Sigmoid colon (tissue), 6 donors: ENCODE measurements at regions not wholly inside any gene's neighbourhood (a gene's known extent, or its start where the extent isn't known, plus 50 kb on each side); places are given as distances from the start of the nearest gene placed in this dataset.
A peak's percentile ranks its signal among the peaks of the same experiment; 100 is the strongest.

Source experiments
- DNase-seq: peaks from one replicate; pipeline ENCODE4 v3.0.0-alpha.2; 2019
- H3K27ac ChIP-seq, 4 donors: fragments of 200-600 bp; sonication (generic); one replicate each; pipeline ENCODE4 v1.5.1; 2016 to 2019; ENCODE audit warnings: mild to moderate bottlenecking in 1 of 4
- H3K27me3 ChIP-seq, 3 donors: fragments of 200-600 bp; sonication (generic); one replicate each; pipeline ENCODE4 v1.5.1; 2019; ENCODE audit warnings: mild to moderate bottlenecking in 1 of 3
- H3K36me3 ChIP-seq, 4 donors: fragments of 200-600 bp; sonication (generic); one replicate each; pipeline ENCODE4 v1.5.1; 2016 to 2019
- H3K4me1 ChIP-seq, 4 donors: fragments of 200-600 bp; sonication (generic); one replicate each; pipeline ENCODE4 v1.5.1; 2017 to 2019
- H3K4me3 ChIP-seq, 4 donors: fragments of 200-600 bp; sonication (generic); one replicate each; pipeline ENCODE4 v1.5.1; 2017 to 2019; ENCODE audit warnings: mild to moderate bottlenecking in 2 of 4, moderate library complexity in 1 of 4
- H3K9me3 ChIP-seq, 4 donors: fragments of 200-600 bp in 3 of 4; sonication (generic) in 3 of 4; one replicate each; pipeline versions ENCODE4 v1.5.1 to v1.6.1; 2013 to 2019
- EP300 ChIP-seq, 4 donors: sonication (generic); formaldehyde crosslinking; IDR thresholded peaks; one replicate each; pipeline ENCODE4 v1.6.1; 2017; ENCODE audit warnings: antibody characterized with exemption in 4 of 4
- POLR2A ChIP-seq, 2 donors: fragments of 450-650 bp; IDR thresholded peaks; one replicate each; pipeline ENCODE4 v1.6.1; 2016; ENCODE audit warnings: antibody characterized with exemption in 2 of 2, mild to moderate bottlenecking in 2 of 2, moderate library complexity in 2 of 2
- POLR2AphosphoS5 ChIP-seq, 4 donors: sonication (generic); formaldehyde crosslinking; IDR thresholded peaks; one replicate each; pipeline ENCODE4 v1.6.1; 2017; ENCODE audit warnings: antibody characterized with exemption in 4 of 4
- WGBS, 2 donors: extraction: QIAGEN DNeasy Blood & Tissue Kit; methylation state at CpG; one replicate each; pipeline ENCODE4 v1.1.7; 2013; 5-methylcytosine and 5-hydroxymethylcytosine counted together
- intact Hi-C: fragments of 100-400 bp; cut with DNase I; formaldehyde crosslinking; loops from one replicate; pipeline ENCODE4 v1.15.1; 2023
- TF ChIP-seq, protein P1 (sequence below), 4 experiments: fragments of 450-650 bp in 3 of 4; fragments of 200-600 bp in 1 of 4; IDR thresholded peaks; one replicate each; pipeline ENCODE4 v1.5.1; 2016 to 2019; ENCODE audit warnings: antibody characterized with exemption in 4 of 4, mild to moderate bottlenecking in 3 of 4, moderate library complexity in 2 of 4
- donor health status: healthy with polysubstance abuse.
- donor health status: healthy.

DNA sequence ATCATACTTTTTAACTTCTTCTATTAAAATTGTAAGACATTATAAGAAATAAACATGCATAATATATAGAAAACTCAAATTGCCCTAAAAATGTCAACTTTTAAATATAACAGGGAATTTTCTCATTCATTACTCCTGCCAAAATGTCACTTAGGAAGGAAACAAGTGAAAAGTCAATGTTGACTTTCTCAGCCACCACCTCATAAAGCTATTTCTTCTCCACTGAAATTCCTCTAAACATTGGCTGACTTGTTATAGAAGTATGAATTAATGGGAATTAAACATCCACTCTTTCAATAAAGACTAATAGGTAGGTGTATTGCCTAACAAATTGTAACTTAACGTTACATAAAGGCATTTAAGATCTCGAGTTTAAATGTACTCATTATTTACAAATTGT, 499.7 kb upstream of the SYT4 start:
- no peak for DNase-seq
- H3K4me3 ChIP-seq = no peak overlapping the region
- WGBS, 2 donors = 57 to 76% methylated on average over 2 of the region's 2 CpGs
- no peak overlapping the region for H3K27ac ChIP-seq
- peaks cover 0 to 12% (median 3%) of the 10 kb centered on the region in 4 donors for H3K4me1 ChIP-seq
- no peaks in the 10 kb centered on the region for H3K27me3 ChIP-seq
- H3K36me3 ChIP-seq = no peaks in the 10 kb centered on the region
- H3K9me3 ChIP-seq = no peaks in the 10 kb centered on the region
- intact Hi-C loops = no loop called here
- no peak for TF ChIP-seq POLR2AphosphoS5 (IDR thresholded peaks at IDR 0.05)
- no peak for TF ChIP-seq POLR2A (IDR thresholded peaks at IDR 0.05)
- TF ChIP-seq, protein P1, sequence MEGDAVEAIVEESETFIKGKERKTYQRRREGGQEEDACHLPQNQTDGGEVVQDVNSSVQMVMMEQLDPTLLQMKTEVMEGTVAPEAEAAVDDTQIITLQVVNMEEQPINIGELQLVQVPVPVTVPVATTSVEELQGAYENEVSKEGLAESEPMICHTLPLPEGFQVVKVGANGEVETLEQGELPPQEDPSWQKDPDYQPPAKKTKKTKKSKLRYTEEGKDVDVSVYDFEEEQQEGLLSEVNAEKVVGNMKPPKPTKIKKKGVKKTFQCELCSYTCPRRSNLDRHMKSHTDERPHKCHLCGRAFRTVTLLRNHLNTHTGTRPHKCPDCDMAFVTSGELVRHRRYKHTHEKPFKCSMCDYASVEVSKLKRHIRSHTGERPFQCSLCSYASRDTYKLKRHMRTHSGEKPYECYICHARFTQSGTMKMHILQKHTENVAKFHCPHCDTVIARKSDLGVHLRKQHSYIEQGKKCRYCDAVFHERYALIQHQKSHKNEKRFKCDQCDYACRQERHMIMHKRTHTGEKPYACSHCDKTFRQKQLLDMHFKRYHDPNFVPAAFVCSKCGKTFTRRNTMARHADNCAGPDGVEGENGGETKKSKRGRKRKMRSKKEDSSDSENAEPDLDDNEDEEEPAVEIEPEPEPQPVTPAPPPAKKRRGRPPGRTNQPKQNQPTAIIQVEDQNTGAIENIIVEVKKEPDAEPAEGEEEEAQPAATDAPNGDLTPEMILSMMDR (IDR thresholded peaks at IDR 0.05) = no peak
- no peak for TF ChIP-seq EP300 (IDR thresholded peaks at IDR 0.05)

DNA sequence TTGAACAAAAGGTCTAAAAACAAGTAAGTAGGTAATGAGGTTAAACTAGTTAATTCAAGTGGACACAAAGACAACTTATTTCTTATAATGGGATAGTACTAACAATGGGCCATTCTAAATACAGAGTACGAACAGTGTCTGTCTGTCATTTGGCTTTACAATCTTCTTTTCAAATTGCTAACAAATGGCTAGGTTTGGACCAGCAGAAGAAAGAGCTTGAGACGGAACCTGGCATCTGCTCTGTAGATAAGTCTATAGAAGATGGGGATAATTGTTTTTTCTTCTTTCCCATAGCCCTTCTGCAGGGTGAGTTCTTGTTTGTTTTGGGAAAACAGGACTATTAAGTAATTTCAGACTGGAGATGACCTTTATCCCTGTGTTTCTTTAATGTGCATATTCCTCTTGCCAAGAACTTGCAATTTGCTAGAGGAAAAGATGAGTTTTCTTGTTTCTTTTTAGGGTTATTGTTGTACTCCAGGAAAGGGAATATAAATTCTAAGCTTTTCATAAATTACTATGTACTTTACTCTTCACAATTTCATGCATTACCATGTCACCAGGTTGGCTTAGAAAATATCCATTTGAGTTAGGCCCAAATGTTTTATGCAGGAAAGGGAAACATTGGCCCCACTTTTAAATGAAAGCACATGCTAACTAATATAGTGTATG, 500.5 kb upstream of the SYT4 start:
- H3K4me3 ChIP-seq = no peak overlapping the region
- H3K27me3 ChIP-seq = no peaks in the 10 kb centered on the region
- H3K36me3 ChIP-seq = no peaks in the 10 kb centered on the region
- WGBS, 2 donors = 56 to 81% methylated on average over 2 of the region's 2 CpGs
- H3K4me1 ChIP-seq = peaks cover 0 to 9% (median 2%) of the 10 kb centered on the region in 4 donors
- no peak for DNase-seq
- no peak overlapping the region for H3K27ac ChIP-seq
- TF ChIP-seq POLR2AphosphoS5 (IDR thresholded peaks at IDR 0.05) (no peak), POLR2A (IDR thresholded peaks at IDR 0.05) (no peak), EP300 (IDR thresholded peaks at IDR 0.05) (no peak)
- TF ChIP-seq, protein P1 (IDR thresholded peaks at IDR 0.05) = no peak
- H3K9me3 ChIP-seq = no peaks in the 10 kb centered on the region
- intact Hi-C loops = no loop called here

DNA sequence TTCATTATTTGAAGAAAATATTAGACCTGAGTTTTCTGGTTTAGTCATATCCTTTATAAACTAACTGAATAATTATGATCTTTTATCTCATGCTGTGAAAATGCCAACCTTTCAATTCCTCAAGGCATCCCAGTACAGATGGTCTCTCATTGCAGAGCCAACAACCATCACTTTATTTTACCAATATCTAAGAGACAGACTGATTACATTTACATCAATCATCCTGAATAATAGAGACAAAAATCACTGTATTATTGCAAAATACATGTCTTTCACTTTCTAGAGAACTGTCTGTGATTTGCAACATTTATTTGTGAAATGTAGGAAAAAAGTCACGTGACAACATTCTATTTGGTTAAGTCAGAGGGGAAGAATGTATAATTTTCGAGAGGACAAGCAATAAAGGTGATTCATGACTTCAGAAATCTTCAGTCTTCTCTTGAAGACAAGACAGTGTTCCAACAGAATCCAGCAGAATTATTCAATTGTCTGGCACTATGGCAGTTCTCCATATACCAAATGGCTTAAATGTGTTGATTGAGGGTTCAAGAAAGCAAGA, 503.6 kb upstream of the SYT4 start:
- no peaks in the 10 kb centered on the region for H3K27me3 ChIP-seq
- no peak for DNase-seq
- TF ChIP-seq, protein P1 (IDR thresholded peaks at IDR 0.05) = no peak
- no peak for TF ChIP-seq POLR2AphosphoS5 (IDR thresholded peaks at IDR 0.05)
- TF ChIP-seq POLR2A (IDR thresholded peaks at IDR 0.05) = no peak
- TF ChIP-seq EP300 (IDR thresholded peaks at IDR 0.05) = no peak
- H3K4me1 ChIP-seq = no peaks in the 10 kb centered on the region
- H3K27ac ChIP-seq = peak overlapping the region in 1 of 4 donors; percentile 13
- intact Hi-C loops = no loop called here
- WGBS, 2 donors = 26 to 57% methylated on average over 2 of the region's 2 CpGs
- no peak overlapping the region for H3K4me3 ChIP-seq
- no peaks in the 10 kb centered on the region for H3K9me3 ChIP-seq
- H3K36me3 ChIP-seq = no peaks in the 10 kb centered on the region

DNA sequence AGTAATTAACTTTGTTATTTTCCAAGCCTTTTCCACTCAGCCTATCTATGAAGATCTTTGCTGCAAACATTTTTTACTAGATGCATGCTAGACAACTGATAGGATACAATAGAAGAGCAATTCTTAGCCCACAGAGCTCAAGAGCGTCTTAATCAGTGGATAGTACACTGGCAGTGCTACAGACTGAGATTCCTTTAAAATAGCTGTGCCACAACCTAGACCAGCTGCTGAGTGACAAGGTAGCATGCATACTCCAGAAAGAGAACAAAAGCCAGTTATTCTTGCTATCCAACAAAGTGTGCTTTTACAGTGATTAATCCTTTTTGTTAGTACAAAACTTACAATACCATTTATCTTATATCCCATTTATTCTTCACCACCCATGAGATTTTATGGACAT, 507.9 kb upstream of the SYT4 start:
- no peak overlapping the region for H3K27ac ChIP-seq
- no peak for TF ChIP-seq POLR2A (IDR thresholded peaks at IDR 0.05)
- TF ChIP-seq POLR2AphosphoS5 (IDR thresholded peaks at IDR 0.05) = no peak
- no peak for TF ChIP-seq EP300 (IDR thresholded peaks at IDR 0.05)
- TF ChIP-seq, protein P1 (IDR thresholded peaks at IDR 0.05) = no peak
- H3K4me1 ChIP-seq = no peaks in the 10 kb centered on the region
- H3K36me3 ChIP-seq = no peaks in the 10 kb centered on the region
- no peak overlapping the region for H3K4me3 ChIP-seq
- intact Hi-C loops = no loop called here
- DNase-seq = no peak
- H3K9me3 ChIP-seq = no peaks in the 10 kb centered on the region
- H3K27me3 ChIP-seq = no peaks in the 10 kb centered on the region
- 88 to 90% methylated on average over 1 of the region's 1 CpG for WGBS, 2 donors
